Endothelial cell of umbilical vein (primary cell): ENCODE measurements at regions not wholly inside any gene's neighbourhood (a gene's known extent, or its start where the extent isn't known, plus 50 kb on each side); places are given as distances from the start of the nearest gene placed in this dataset. TPM values are rescaled to one million over a fixed set of nuclear protein-coding genes. Genes with fewer than 3 reads are reported as not detected.

Experiments
- BruUV-seq: library from RNA; stranded (reverse); fragments of 400-500 nt; replicated peaks from 2 replicates; lab custom pipeline; 2021; lab: Mats Ljungman, UMichigan
- CTCF ChIA-PET: fragments of 300-600, 350-600 bp; sonication (Branson Sonifier 250); formaldehyde crosslinking; loops from one replicate; lab custom pipeline; 2021; ENCODE audit warnings: antibody characterized with exemption, inconsistent platforms; lab: Charles Lee
- POLR2A ChIA-PET: fragments of 300-600, 350-600 bp; sonication (Branson Sonifier 250); formaldehyde crosslinking; loops from one replicate; lab custom pipeline; 2021; ENCODE audit warnings: antibody characterized with exemption, inconsistent platforms; lab: Charles Lee
- DNase-seq: peaks from one replicate; pipeline ENCODE4 v3.0.0-alpha.2; 2011; ENCODE audit warnings: low read depth, low spot score
- FAIRE-seq: peaks from 2 replicates; lab custom pipeline; 2011; peaks lifted over from hg19 to GRCh38; lab: Jason Lieb, UNC
- H2AFZ ChIP-seq: 2 replicates; pipeline ENCODE4 v1.6.0; 2012; ENCODE audit warnings: low read depth, low read length, control low read depth, inconsistent platforms
- H3K27ac ChIP-seq: 2 replicates; pipeline ENCODE4 v1.5.1; 2011; ENCODE audit warnings: low read depth, mild to moderate bottlenecking, control low read depth, low read length, moderate library complexity; ENCODE audit not compliant: insufficient read depth
- H3K27me3 ChIP-seq, 2 experiments: 2 replicates each; pipeline versions ENCODE4 v1.6.0 to v1.6.1; 2011; ENCODE audit warnings: low read length in 2 of 2, mixed read lengths in 1 of 2; ENCODE audit not compliant: control insufficient read depth in 2 of 2, insufficient read depth in 2 of 2
- H3K36me3 ChIP-seq, 2 experiments: 2 replicates in 1 of 2; 3 replicates in 1 of 2; pipeline ENCODE4 v1.5.1; 2011; ENCODE audit warnings: low read length in 2 of 2, mild to moderate bottlenecking in 1 of 2, moderate library complexity in 1 of 2; ENCODE audit not compliant: control insufficient read depth in 2 of 2, insufficient read depth in 2 of 2; ENCODE audit errors: extremely low read depth in 1 of 2
- H3K4me1 ChIP-seq: 3 replicates; pipeline ENCODE4 v1.5.1; 2011; ENCODE audit warnings: mild to moderate bottlenecking, low read length; ENCODE audit not compliant: control insufficient read depth, insufficient read depth; ENCODE audit errors: extremely low read depth
- H3K4me2 ChIP-seq: 2 replicates; pipeline ENCODE4 v1.6.1; 2011; ENCODE audit warnings: low read length, control low read depth, mixed read lengths; ENCODE audit not compliant: insufficient read depth
- H3K4me3 ChIP-seq, 3 experiments: fragments of 200-600 bp in 1 of 3; sonication (generic), shearing (Covaris generic) in 1 of 3; replicated peaks in 1 of 3; 2 replicates each; pipeline ENCODE4 v1.5.1; 2011 to 2016; ENCODE audit warnings: control low read depth in 3 of 3, low read length in 3 of 3, mild to moderate bottlenecking in 2 of 3, inconsistent platforms in 1 of 3, low read depth in 1 of 3, moderate library complexity in 1 of 3; ENCODE audit not compliant: insufficient read depth in 1 of 3
- H3K79me2 ChIP-seq: 2 replicates; pipeline ENCODE4 v1.6.0; 2012; ENCODE audit warnings: low read length, inconsistent platforms; ENCODE audit not compliant: control insufficient read depth, insufficient read depth
- H3K9ac ChIP-seq: replicated peaks from 2 replicates; pipeline ENCODE3; 2011; ENCODE audit warnings: low read length, control low read depth; ENCODE audit not compliant: insufficient read depth; ENCODE audit errors: extremely low read depth
- H3K9me1 ChIP-seq: replicated peaks from 3 replicates; pipeline ENCODE4 v1.6.0; 2011; ENCODE audit warnings: mild to moderate bottlenecking, low read length; ENCODE audit not compliant: control insufficient read depth, insufficient read depth; ENCODE audit errors: extremely low read depth
- H3K9me3 ChIP-seq: replicated peaks from 2 replicates; pipeline ENCODE4 v1.5.1; 2012; ENCODE audit warnings: low read length, inconsistent platforms; ENCODE audit not compliant: control insufficient read depth, insufficient read depth
- H4K20me1 ChIP-seq: replicated peaks from 2 replicates; pipeline ENCODE3; 2011; ENCODE audit warnings: mild to moderate bottlenecking, low read length; ENCODE audit not compliant: control insufficient read depth, insufficient read depth; ENCODE audit errors: extremely low read depth
- EZH2 ChIP-seq: IDR thresholded peaks from 2 replicates; pipeline ENCODE4 v1.6.1; 2012; ENCODE audit warnings: borderline replicate concordance, low read depth, mild to moderate bottlenecking, moderate library complexity, low read length, inconsistent platforms; ENCODE audit not compliant: severe bottlenecking
- FOS ChIP-seq: IDR thresholded peaks from 2 replicates; pipeline ENCODE4 v1.6.1; 2011; ENCODE audit warnings: mild to moderate bottlenecking, low read length, moderate library complexity, borderline replicate concordance; ENCODE audit not compliant: insufficient read depth
- GATA2 ChIP-seq: IDR thresholded peaks from 2 replicates; pipeline ENCODE4 v1.7.0; 2011; ENCODE audit warnings: low read depth, mild to moderate bottlenecking, moderate library complexity, mixed read lengths, low read length; ENCODE audit not compliant: insufficient read length, insufficient read depth
- JUN ChIP-seq: IDR thresholded peaks from 2 replicates; pipeline ENCODE4 v1.6.1; 2011; ENCODE audit warnings: borderline replicate concordance, low read depth; ENCODE audit not compliant: insufficient read length, insufficient read depth
- MYC ChIP-seq: IDR thresholded peaks from one replicate; pipeline ENCODE4 v1.6.1; 2011; ENCODE audit warnings: mild to moderate bottlenecking, low read depth, low read length
- POLR2A ChIP-seq: IDR thresholded peaks from 2 replicates; pipeline ENCODE4 v1.6.1; 2012; ENCODE audit warnings: low read depth, mild to moderate bottlenecking, control low read depth, low read length
- POLR2AphosphoS5 ChIP-seq: IDR thresholded peaks from 2 replicates; pipeline ENCODE4 v1.6.1; 2012; ENCODE audit warnings: low read depth, mild to moderate bottlenecking, control low read depth, low read length, moderate library complexity; ENCODE audit not compliant: insufficient read depth
- dilution Hi-C: fragments of 300-500 bp; cut with MboI; formaldehyde crosslinking; loops from one replicate; pipeline ENCODE4 v1.15.0; 2019; ENCODE audit warnings: low sequenced_read_pairs; ENCODE audit not compliant: extremely low pct_ligation_motif_present
- intact Hi-C: fragments of 100-400 bp; cut with micrococcal nuclease; formaldehyde crosslinking; loops from one replicate; pipeline ENCODE4 v1.10.0; 2022
- microRNA-seq: library from miRNA; unstranded; fragments of <30 nt; microRNA quantifications from one replicate; pipeline ENCODE4 v1.2.0, GENCODE V29; 2021; ENCODE audit warnings: borderline number of aligned reads, borderline replicate concordance
- small RNA-seq: library from RNA; depleted of rRNA; stranded (forward); fragments of <200 nt; gene quantifications from one replicate; pipeline ENCODE3, GENCODE V24; 2012; ENCODE audit warnings: low replicate concordance, low read depth; ENCODE audit not compliant: insufficient read depth, insufficient read length
- TF ChIP-seq, protein P1 (sequence below): IDR thresholded peaks from 2 replicates; pipeline ENCODE4 v1.6.1; 2011; ENCODE audit not compliant: insufficient read depth, insufficient read length
- TF ChIP-seq, protein P2 (sequence below), 2 donors: IDR thresholded peaks; 1 replicate in 1 of 2; 2 replicates in 1 of 2; pipeline ENCODE4 v1.5.1; 2011; ENCODE audit warnings: low read length in 2 of 2, mild to moderate bottlenecking in 2 of 2, moderate library complexity in 2 of 2, control low read depth in 1 of 2, inconsistent platforms in 1 of 2, low read depth in 1 of 2; ENCODE audit not compliant: insufficient read depth in 1 of 2; ENCODE audit errors: extremely low read depth in 1 of 2

DNA sequence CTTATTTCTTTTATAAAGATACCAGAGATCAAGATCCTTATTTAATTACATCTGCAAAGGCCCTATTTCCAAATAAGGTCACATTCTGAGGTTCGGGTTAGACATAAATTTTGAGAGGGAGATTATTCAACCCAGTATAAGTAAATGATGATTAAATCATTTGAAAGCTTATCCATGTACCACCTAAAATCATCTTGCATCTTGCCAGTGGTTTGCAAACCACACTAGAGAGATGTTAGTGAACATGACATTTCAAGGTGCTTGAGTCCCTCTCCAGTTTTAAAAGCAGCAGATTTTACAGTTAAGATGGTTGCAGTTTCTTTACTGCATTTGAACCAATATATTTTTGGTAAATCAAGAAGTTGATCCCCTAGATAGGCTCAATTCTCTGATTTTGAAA, 49.9 kb upstream of the TMPO start:
- H3K4me3 ChIP-seq = no peak overlapping the region
- H3K27me3 ChIP-seq = no peaks in the 10 kb centered on the region
- no peak for DNase-seq
- H3K79me2 ChIP-seq = no peaks in the 10 kb centered on the region
- BruUV-seq = no TSS peak
- H2AFZ ChIP-seq = no peak overlapping the region
- no peak overlapping the region for H3K4me2 ChIP-seq
- no peaks in the 10 kb centered on the region for H3K36me3 ChIP-seq
- TF ChIP-seq, protein P1, sequence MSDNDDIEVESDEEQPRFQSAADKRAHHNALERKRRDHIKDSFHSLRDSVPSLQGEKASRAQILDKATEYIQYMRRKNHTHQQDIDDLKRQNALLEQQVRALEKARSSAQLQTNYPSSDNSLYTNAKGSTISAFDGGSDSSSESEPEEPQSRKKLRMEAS = no peak
- no peak for TF ChIP-seq JUN
- TF ChIP-seq GATA2 = no peak
- no peak for TF ChIP-seq FOS
- no peak for TF ChIP-seq EZH2
- TF ChIP-seq, protein P2, sequence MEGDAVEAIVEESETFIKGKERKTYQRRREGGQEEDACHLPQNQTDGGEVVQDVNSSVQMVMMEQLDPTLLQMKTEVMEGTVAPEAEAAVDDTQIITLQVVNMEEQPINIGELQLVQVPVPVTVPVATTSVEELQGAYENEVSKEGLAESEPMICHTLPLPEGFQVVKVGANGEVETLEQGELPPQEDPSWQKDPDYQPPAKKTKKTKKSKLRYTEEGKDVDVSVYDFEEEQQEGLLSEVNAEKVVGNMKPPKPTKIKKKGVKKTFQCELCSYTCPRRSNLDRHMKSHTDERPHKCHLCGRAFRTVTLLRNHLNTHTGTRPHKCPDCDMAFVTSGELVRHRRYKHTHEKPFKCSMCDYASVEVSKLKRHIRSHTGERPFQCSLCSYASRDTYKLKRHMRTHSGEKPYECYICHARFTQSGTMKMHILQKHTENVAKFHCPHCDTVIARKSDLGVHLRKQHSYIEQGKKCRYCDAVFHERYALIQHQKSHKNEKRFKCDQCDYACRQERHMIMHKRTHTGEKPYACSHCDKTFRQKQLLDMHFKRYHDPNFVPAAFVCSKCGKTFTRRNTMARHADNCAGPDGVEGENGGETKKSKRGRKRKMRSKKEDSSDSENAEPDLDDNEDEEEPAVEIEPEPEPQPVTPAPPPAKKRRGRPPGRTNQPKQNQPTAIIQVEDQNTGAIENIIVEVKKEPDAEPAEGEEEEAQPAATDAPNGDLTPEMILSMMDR (IDR thresholded peaks at IDR 0.05; ENCODE audit: extremely low read depth in 1 of 2, insufficient read depth in 1 of 2, low read depth in 1 of 2, low read length in 2 of 2) = no peak
- no peak for TF ChIP-seq POLR2A
- TF ChIP-seq MYC = no peak
- TF ChIP-seq POLR2AphosphoS5 = no peak
- no peaks in the 10 kb centered on the region for H3K9me3 ChIP-seq
- H3K9ac ChIP-seq = no peak overlapping the region
- no peak overlapping the region for H3K27ac ChIP-seq
- no peaks in the 10 kb centered on the region for H3K9me1 ChIP-seq
- CTCF ChIA-PET = no interaction called here
- dilution Hi-C loops = no loop called here
- intact Hi-C loops = no loop called here
- H3K4me1 ChIP-seq = peaks cover 8% of the 10 kb centered on the region
- FAIRE-seq = no peak
- H4K20me1 ChIP-seq = no peaks in the 10 kb centered on the region
- POLR2A ChIA-PET = no interaction called here

Small RNA genes lying in the stretch of these regions (microRNA-seq; reads per million reads assigned to microRNA genes)
- gene MIR4303 (not detected), gene MIR4495 (not detected)

Small RNA genes lying in the stretch of these regions (small RNA-seq; reads per million reads assigned to genes)
- gene AC018659.1 (not detected), gene MIR4303 (not detected), gene MIR4495 (not detected), gene RNU4-41P (not detected), gene RNU6-36P (6.1 reads per million, percentile 45 among the genes with 10 or more reads in this experiment)
